Bronchial epithelial cell (primary cell): ENCODE measurements at regions not wholly inside any gene's neighbourhood (a gene's known extent, or its start where the extent isn't known, plus 50 kb on each side); places are given as distances from the start of the nearest gene placed in this dataset.

ENCODE experiments used
- DNase-seq: peaks from one replicate; pipeline ENCODE4 v3.0.0-alpha.2; 2010; ENCODE audit warnings: low read depth
- FAIRE-seq: peaks from 2 replicates; lab custom pipeline; 2011; peaks lifted over from hg19 to GRCh38; lab: Jason Lieb, UNC
- H3K27me3 ChIP-seq: 2 replicates; pipeline ENCODE4 v1.5.1; 2011; ENCODE audit warnings: low read length; ENCODE audit not compliant: control insufficient read depth, insufficient read depth
- H3K36me3 ChIP-seq: 2 replicates; pipeline ENCODE4 v1.5.1; 2011; ENCODE audit warnings: low read length; ENCODE audit not compliant: control insufficient read depth, insufficient read depth
- H3K4me3 ChIP-seq: 2 replicates; pipeline ENCODE4 v1.5.1; 2011; ENCODE audit warnings: mild to moderate bottlenecking, low read depth, low read length, control low read depth
- CTCF ChIP-seq: IDR thresholded peaks from 2 replicates; pipeline ENCODE4 v1.5.1; 2011; ENCODE audit warnings: mild to moderate bottlenecking, moderate library complexity, low read length, control low read depth, inconsistent platforms; ENCODE audit not compliant: insufficient read depth, severe bottlenecking

- TF ChIP-seq CTCF: no peak
- FAIRE-seq (no peak), DNase-seq (no peak)
- Histone ChIP-seq H3K27me3 (peaks cover 8% of the 10 kb centered on the region), H3K4me3 (no peak overlapping the region), H3K36me3 (no peaks in the 10 kb centered on the region)
These were observed 108.1 kb upstream of the MVB12B start for GRCh38 chr9:126218359-126219125.

GRCh38 chr9:126219166-126219565, 107.5 kb upstream of the MVB12B start:
- Histone ChIP-seq H3K4me3 (no peak overlapping the region), H3K36me3 (no peaks in the 10 kb centered on the region), H3K27me3 (peaks cover 12% of the 10 kb centered on the region)
- no peak for TF ChIP-seq CTCF
- FAIRE-seq (no peak), DNase-seq (no peak)

GRCh38 chr9:126219648-126220063, 107.0 kb upstream of the MVB12B start:
- FAIRE-seq (no peak), DNase-seq (no peak)
- Histone ChIP-seq H3K36me3 (no peaks in the 10 kb centered on the region), H3K27me3 (peaks cover 12% of the 10 kb centered on the region), H3K4me3 (no peak overlapping the region)
- no peak for TF ChIP-seq CTCF

GRCh38 chr9:126221480-126221879, 105.1 kb upstream of the MVB12B start:
- Histone ChIP-seq H3K27me3 (peaks cover 12% of the 10 kb centered on the region), H3K4me3 (no peak overlapping the region), H3K36me3 (no peaks in the 10 kb centered on the region)
- FAIRE-seq (no peak), DNase-seq (no peak)
- TF ChIP-seq CTCF: no peak

- FAIRE-seq (no peak), DNase-seq (no peak)
- Histone ChIP-seq H3K36me3 (no peaks in the 10 kb centered on the region), H3K4me3 (no peak overlapping the region), H3K27me3 (peaks cover 12% of the 10 kb centered on the region)
- no peak for TF ChIP-seq CTCF
These were observed 104.2 kb upstream of the MVB12B start for GRCh38 chr9:126222363-126222834.

- TF ChIP-seq CTCF: no peak
- Histone ChIP-seq H3K27me3 (peaks cover 12% of the 10 kb centered on the region), H3K4me3 (no peak overlapping the region), H3K36me3 (no peaks in the 10 kb centered on the region)
- FAIRE-seq: no peak
- DNase-seq: no peak
These were observed 103.7 kb upstream of the MVB12B start for GRCh38 chr9:126222835-126223431.
